ENCODE measurements at regions not wholly inside any gene's neighbourhood (a gene's known extent, or its start where the extent isn't known, plus 50 kb on each side); places are given as distances from the start of the nearest gene placed in this dataset.

DNA sequence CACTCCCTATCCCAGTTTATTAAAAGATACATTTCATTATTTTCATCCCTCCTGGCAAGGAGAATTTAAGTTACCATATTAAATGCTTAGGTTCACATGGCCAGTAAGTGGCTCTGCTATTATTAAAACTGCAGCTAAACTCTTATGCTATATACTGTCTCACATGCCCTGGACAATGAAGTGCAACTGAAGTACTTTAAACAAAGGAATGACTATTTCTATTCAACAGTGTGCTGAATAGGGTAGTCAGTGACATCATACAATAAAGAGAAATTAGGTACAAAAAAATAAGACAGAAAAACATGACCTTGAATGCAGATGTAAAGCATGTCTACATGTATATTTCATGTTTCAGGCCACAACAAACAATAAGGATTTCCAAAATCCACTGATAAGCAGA is 282.6 kb upstream of the SMC2 start:
- TF ChIP-seq, protein P1, sequence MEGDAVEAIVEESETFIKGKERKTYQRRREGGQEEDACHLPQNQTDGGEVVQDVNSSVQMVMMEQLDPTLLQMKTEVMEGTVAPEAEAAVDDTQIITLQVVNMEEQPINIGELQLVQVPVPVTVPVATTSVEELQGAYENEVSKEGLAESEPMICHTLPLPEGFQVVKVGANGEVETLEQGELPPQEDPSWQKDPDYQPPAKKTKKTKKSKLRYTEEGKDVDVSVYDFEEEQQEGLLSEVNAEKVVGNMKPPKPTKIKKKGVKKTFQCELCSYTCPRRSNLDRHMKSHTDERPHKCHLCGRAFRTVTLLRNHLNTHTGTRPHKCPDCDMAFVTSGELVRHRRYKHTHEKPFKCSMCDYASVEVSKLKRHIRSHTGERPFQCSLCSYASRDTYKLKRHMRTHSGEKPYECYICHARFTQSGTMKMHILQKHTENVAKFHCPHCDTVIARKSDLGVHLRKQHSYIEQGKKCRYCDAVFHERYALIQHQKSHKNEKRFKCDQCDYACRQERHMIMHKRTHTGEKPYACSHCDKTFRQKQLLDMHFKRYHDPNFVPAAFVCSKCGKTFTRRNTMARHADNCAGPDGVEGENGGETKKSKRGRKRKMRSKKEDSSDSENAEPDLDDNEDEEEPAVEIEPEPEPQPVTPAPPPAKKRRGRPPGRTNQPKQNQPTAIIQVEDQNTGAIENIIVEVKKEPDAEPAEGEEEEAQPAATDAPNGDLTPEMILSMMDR (IDR thresholded peaks at IDR 0.05; ENCODE audit: low read depth, low read length), result no peak
- no peak for TF ChIP-seq POLR2A (IDR thresholded peaks at IDR 0.05; ENCODE audit: extremely low read depth, insufficient read length)
- TF ChIP-seq, protein P2, sequence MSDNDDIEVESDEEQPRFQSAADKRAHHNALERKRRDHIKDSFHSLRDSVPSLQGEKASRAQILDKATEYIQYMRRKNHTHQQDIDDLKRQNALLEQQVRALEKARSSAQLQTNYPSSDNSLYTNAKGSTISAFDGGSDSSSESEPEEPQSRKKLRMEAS (IDR thresholded peaks at IDR 0.05; ENCODE audit: low read depth, low read length), result no peak

Data from NB4 (cell line).